ENCODE measurements at regions not wholly inside any gene's neighbourhood (a gene's known extent, or its start where the extent isn't known, plus 50 kb on each side); places are given as distances from the start of the nearest gene placed in this dataset.

GRCh38 chr17:10931133-10931532 lies 93.2 kb upstream of the PIRT start:
- TF ChIP-seq GABPA (IDR thresholded peaks at IDR 0.05; ENCODE audit: low read depth) (no peak), CTCF (IDR thresholded peaks at IDR 0.05; ENCODE audit: insufficient read depth, low read length) (no peak), SPI1 (IDR thresholded peaks at IDR 0.05; ENCODE audit: borderline replicate concordance, low read depth) (no peak), REST (IDR thresholded peaks at IDR 0.05; ENCODE audit: insufficient replicate concordance, low read depth) (no peak), POLR2AphosphoS5 (IDR thresholded peaks at IDR 0.05; ENCODE audit: low read depth) (no peak)
- Histone ChIP-seq H3K4me3 (replicated peaks; ENCODE audit: insufficient read depth, low read length) (no peak overlapping the region), H3K27ac (replicated peaks) (no peak overlapping the region), H3K27me3 (ENCODE audit: insufficient read depth, poor library complexity, severe bottlenecking) (no peaks in the 10 kb centered on the region)
- DNase-seq (ENCODE audit: low read depth in 1 of 2, low spot score in 1 of 2) = no peak

- DNase-seq (ENCODE audit: low read depth in 1 of 2, low spot score in 1 of 2) = no peak
- no peaks in the 10 kb centered on the region for H3K27me3 ChIP-seq (ENCODE audit: insufficient read depth, poor library complexity, severe bottlenecking)
- H3K27ac ChIP-seq (replicated peaks) = no peak overlapping the region
- TF ChIP-seq GABPA (IDR thresholded peaks at IDR 0.05; ENCODE audit: low read depth) (no peak), SPI1 (IDR thresholded peaks at IDR 0.05; ENCODE audit: borderline replicate concordance, low read depth) (no peak), REST (IDR thresholded peaks at IDR 0.05; ENCODE audit: insufficient replicate concordance, low read depth) (no peak), POLR2AphosphoS5 (IDR thresholded peaks at IDR 0.05; ENCODE audit: low read depth) (no peak), CTCF (IDR thresholded peaks at IDR 0.05; ENCODE audit: insufficient read depth, low read length) (no peak)
- no peak overlapping the region for H3K4me3 ChIP-seq (replicated peaks; ENCODE audit: insufficient read depth, low read length)
Measured at GRCh38 chr17:10927712-10928111, 89.8 kb upstream of the PIRT start.

GRCh38 chr17:10920558-10921108 lies 82.7 kb upstream of the PIRT start:
- DNase-seq (ENCODE audit: low read depth in 1 of 2, low spot score in 1 of 2) = no peak
- H3K4me3 ChIP-seq (replicated peaks; ENCODE audit: insufficient read depth, low read length) = no peak overlapping the region
- no peak for TF ChIP-seq POLR2AphosphoS5 (IDR thresholded peaks at IDR 0.05; ENCODE audit: low read depth)
- TF ChIP-seq REST (IDR thresholded peaks at IDR 0.05; ENCODE audit: insufficient replicate concordance, low read depth) = no peak
- TF ChIP-seq SPI1 (IDR thresholded peaks at IDR 0.05; ENCODE audit: borderline replicate concordance, low read depth) = no peak
- TF ChIP-seq CTCF (IDR thresholded peaks at IDR 0.05; ENCODE audit: insufficient read depth, low read length) = no peak
- TF ChIP-seq GABPA (IDR thresholded peaks at IDR 0.05; ENCODE audit: low read depth) = no peak
- H3K27me3 ChIP-seq (ENCODE audit: insufficient read depth, poor library complexity, severe bottlenecking) = no peaks in the 10 kb centered on the region
- H3K27ac ChIP-seq (replicated peaks) = no peak overlapping the region

All from HL-60 (cell line).